Heart right ventricle (tissue), 16 donors: ENCODE measurements at regions not wholly inside any gene's neighbourhood (a gene's known extent, or its start where the extent isn't known, plus 50 kb on each side); places are given as distances from the start of the nearest gene placed in this dataset.

Source experiments
- ATAC-seq, 8 donors: fragments of 200-7000 bp; cut with Tn5 transposase; one replicate each; pipeline ENCODE4 v1.9.1; 2020; ENCODE audit warnings: mild to moderate bottlenecking in 8 of 8, moderate library complexity in 8 of 8, moderate number of reproducible peaks in 1 of 8
- DNase-seq, 2 donors: peaks; one replicate each; pipeline ENCODE4 v3.0.0-alpha.2; 2020
- H3K27ac ChIP-seq, 10 donors: fragments of 200-600 bp; sonication (generic) in 2 of 10; one replicate each; pipeline versions ENCODE4 v1.5.0 to v1.8.0; 2020 to 2022; ENCODE audit warnings: mild to moderate bottlenecking in 3 of 10
- H3K27me3 ChIP-seq, 7 donors: fragments of 200-600 bp; one replicate each; pipeline ENCODE4 v1.8.0; 2021 to 2022; ENCODE audit warnings: mild to moderate bottlenecking in 2 of 7
- H3K36me3 ChIP-seq, 9 donors: fragments of 200-600 bp; sonication (generic) in 1 of 9; one replicate each; pipeline versions ENCODE4 v1.5.0 to v1.8.0; 2020 to 2022; ENCODE audit warnings: mild to moderate bottlenecking in 2 of 9
- H3K4me1 ChIP-seq, 9 donors: fragments of 200-600 bp; sonication (generic) in 1 of 9; one replicate each; pipeline versions ENCODE4 v1.5.0 to v1.8.0; 2020 to 2022; ENCODE audit warnings: mild to moderate bottlenecking in 4 of 9
- H3K4me3 ChIP-seq, 10 donors: fragments of 200-600 bp; sonication (generic) in 2 of 10; one replicate each; pipeline versions ENCODE4 v1.5.0 to v1.8.0; 2020 to 2022; ENCODE audit warnings: mild to moderate bottlenecking in 7 of 10, moderate library complexity in 2 of 10
- H3K9me3 ChIP-seq, 11 donors: fragments of 200-600 bp in 10 of 11; sonication (generic) in 2 of 11; one replicate each; pipeline versions ENCODE4 v1.5.0 to v1.8.0; 2013 to 2022; ENCODE audit warnings: mild to moderate bottlenecking in 2 of 11, control low read depth in 1 of 11, moderate library complexity in 1 of 11
- WGBS, 2 donors: extraction: QIAGEN DNeasy Blood & Tissue Kit; methylation state at CpG; one replicate each; pipeline ENCODE4 v1.1.7; 2013; ENCODE audit warnings: inconsistent platforms in 1 of 2; 5-methylcytosine and 5-hydroxymethylcytosine counted together
- intact Hi-C, 10 donors: fragments of 100-400 bp; cut with DNase I; formaldehyde crosslinking; loops; one replicate each; pipeline versions ENCODE4 v1.11.1 to v1.14.2; 2022
- TF ChIP-seq, protein P1 (sequence below), 9 donors: fragments of 200-600 bp; sonication (generic) in 2 of 9; IDR thresholded peaks; one replicate each; pipeline versions ENCODE4 v1.5.0 to v1.8.0; 2021 to 2022; ENCODE audit warnings: antibody characterized with exemption in 9 of 9, mild to moderate bottlenecking in 5 of 9, moderate library complexity in 1 of 9
- donor health status: Arrhythmogenic right ventricular cardiomyopathy.
- donor health status: ischemic (EF 13 %, LVEDD 7.1; RV severe dilation, severe dysfunction).
- donor health status: healthy with polysubstance abuse.
- donor health status: DM: no; HTN: yes; CAD: no.
- donor health status: DM: no; HTN: no; CAD: no.
- donor health status: ischemic (EF 25% LVEDD 6.9; RV normal size, moderate dysfunction).
- donor health status: ischemic (EF 25% LVEDD 5.7; RV mildly dilated, moderate dysfunction).
- donor health status: healthy.
- donor health status: DM: yes; HTN: yes; CAD: no.
- donor health status: Ischemic cardiomyopathy.
- donor health status: ischemic (EF 35%, LVEDD 5.7; RV mildly dilated, moderate dysfunction).
- donor health status: nonischemic (EF 11% LVEDD 7.7; RV severe dilation, severe dysfunction).
- donor health status: DM: yes; HTN: yes; CAD: no.
- donor health status: PGD.
- donor health status: ischemic (EF 29% LVEDD 5.4; RV normal size, mild dysfunction).
- donor health status: nonischemic (EF 23%, LVEDD 6.1; RV moderate dilation, normal function).

DNA sequence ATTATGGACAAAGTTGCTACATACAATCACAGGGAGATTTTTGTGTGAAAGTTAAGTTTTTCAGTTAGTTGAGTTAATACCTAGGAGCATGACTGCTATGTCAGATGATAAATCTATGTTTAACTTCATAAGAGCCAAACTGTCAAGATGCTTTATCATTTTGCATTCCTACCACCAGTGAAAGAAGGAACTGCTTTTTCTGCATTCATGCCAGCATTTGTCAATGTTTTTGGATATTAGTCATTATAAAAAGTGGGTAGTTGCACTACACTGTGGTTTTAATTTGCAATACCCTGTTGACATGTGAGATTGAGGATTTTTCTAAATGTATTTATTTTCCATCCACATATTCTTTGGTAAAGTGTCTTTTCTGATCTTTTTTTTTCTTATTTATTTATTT, 434.0 kb upstream of the MON1B start:
- Histone ChIP-seq H3K4me3 (no peak overlapping the region), H3K9me3 (peaks cover 0 to 27% (median 3%) of the 10 kb centered on the region in 11 donors), H3K27me3 (no peaks in the 10 kb centered on the region), H3K36me3 (no peaks in the 10 kb centered on the region), H3K27ac (no peak overlapping the region), H3K4me1 (no peaks in the 10 kb centered on the region)
- intact Hi-C loops: no loop called here
- TF ChIP-seq, protein P1, sequence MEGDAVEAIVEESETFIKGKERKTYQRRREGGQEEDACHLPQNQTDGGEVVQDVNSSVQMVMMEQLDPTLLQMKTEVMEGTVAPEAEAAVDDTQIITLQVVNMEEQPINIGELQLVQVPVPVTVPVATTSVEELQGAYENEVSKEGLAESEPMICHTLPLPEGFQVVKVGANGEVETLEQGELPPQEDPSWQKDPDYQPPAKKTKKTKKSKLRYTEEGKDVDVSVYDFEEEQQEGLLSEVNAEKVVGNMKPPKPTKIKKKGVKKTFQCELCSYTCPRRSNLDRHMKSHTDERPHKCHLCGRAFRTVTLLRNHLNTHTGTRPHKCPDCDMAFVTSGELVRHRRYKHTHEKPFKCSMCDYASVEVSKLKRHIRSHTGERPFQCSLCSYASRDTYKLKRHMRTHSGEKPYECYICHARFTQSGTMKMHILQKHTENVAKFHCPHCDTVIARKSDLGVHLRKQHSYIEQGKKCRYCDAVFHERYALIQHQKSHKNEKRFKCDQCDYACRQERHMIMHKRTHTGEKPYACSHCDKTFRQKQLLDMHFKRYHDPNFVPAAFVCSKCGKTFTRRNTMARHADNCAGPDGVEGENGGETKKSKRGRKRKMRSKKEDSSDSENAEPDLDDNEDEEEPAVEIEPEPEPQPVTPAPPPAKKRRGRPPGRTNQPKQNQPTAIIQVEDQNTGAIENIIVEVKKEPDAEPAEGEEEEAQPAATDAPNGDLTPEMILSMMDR (IDR thresholded peaks at IDR 0.05): no peak
- DNase-seq (no peak), ATAC-seq (no peak)

DNA sequence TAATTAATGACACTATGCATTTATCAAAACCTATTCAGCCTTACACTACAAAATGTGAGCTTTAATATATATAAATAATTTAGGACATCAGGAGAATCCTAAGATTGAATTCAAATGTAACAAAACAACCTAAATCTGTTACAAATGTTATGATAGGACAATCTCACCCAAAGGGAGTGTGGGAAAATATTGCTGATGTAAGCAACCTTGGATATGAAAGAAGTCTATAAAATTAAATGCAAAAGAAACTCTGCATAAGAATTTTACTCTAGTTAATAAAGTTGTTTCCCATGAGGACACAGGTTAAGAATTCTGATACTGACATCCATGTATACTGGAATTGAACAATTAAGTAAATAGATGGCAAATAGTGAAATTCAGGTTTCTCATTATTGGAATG, 424.5 kb upstream of the MON1B start:
- Histone ChIP-seq H3K4me1 (no peaks in the 10 kb centered on the region), H3K27me3 (no peaks in the 10 kb centered on the region), H3K4me3 (no peak overlapping the region), H3K27ac (no peak overlapping the region), H3K9me3 (peaks cover 0 to 42% (median 12%) of the 10 kb centered on the region in 11 donors), H3K36me3 (no peaks in the 10 kb centered on the region)
- TF ChIP-seq, protein P1 (IDR thresholded peaks at IDR 0.05): no peak
- DNase-seq (no peak), ATAC-seq (no peak)
- intact Hi-C loops: no loop called here

DNA sequence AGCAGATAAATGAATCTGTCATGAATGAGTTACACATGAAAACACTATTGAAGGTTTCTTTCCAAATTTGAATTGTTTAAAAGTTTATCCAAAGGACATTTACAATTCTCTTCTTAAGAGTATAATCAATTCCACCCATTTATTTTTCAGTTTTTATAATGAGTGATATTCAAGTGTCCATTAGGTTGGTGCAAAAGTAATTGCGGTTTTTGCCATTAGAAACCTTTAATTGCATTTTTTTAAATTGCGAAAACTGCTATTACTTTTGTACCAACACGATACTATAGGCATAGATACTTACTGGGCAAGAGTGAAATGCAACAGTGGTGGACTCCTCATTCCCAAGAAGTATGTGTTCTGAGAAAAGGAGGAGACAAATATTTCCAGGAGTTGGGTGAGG, 422.7 kb upstream of the MON1B start:
- TF ChIP-seq, protein P1 (IDR thresholded peaks at IDR 0.05): no peak
- DNase-seq (no peak), ATAC-seq (no peak)
- no peak overlapping the region for H3K27ac ChIP-seq
- H3K27me3 ChIP-seq: no peaks in the 10 kb centered on the region
- intact Hi-C loops: no loop called here
- no peaks in the 10 kb centered on the region for H3K36me3 ChIP-seq
- peaks cover 0 to 26% (median 5%) of the 10 kb centered on the region in 11 donors for H3K9me3 ChIP-seq
- WGBS, 2 donors: 87 to 90% methylated on average over 3 of the region's 3 CpGs
- H3K4me1 ChIP-seq: no peaks in the 10 kb centered on the region
- H3K4me3 ChIP-seq: no peak overlapping the region

DNA sequence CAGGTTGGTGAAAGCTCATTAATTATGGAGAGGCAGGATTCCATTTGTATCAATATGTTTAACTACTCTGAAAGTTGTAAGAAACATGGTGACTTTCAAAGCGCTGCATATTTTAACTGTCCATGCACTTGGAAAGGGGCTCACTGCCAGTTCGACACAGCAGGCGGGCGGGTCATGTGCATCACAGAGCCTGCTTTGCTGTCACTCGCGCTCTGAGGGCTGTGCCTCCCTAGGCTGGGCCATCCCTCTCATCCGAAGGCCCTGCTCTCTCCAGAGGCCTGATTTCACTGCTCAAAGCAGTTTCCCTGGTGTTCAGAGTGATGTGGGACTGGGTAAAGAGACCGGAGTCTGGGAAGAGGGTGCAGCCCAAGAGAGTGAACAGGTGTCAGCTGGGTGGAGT, 422.0 kb upstream of the MON1B start:
- H3K27me3 ChIP-seq: no peaks in the 10 kb centered on the region
- H3K36me3 ChIP-seq: no peaks in the 10 kb centered on the region
- ATAC-seq (no peak), DNase-seq (no peak)
- no peaks in the 10 kb centered on the region for H3K4me1 ChIP-seq
- TF ChIP-seq, protein P1 (IDR thresholded peaks at IDR 0.05): no peak
- no peak overlapping the region for H3K4me3 ChIP-seq
- intact Hi-C loops: no loop called here
- peaks cover 0 to 20% (median 0%) of the 10 kb centered on the region in 11 donors for H3K9me3 ChIP-seq
- no peak overlapping the region for H3K27ac ChIP-seq
- WGBS, 2 donors: 82 to 85% methylated on average over 8 of the region's 8 CpGs

DNA sequence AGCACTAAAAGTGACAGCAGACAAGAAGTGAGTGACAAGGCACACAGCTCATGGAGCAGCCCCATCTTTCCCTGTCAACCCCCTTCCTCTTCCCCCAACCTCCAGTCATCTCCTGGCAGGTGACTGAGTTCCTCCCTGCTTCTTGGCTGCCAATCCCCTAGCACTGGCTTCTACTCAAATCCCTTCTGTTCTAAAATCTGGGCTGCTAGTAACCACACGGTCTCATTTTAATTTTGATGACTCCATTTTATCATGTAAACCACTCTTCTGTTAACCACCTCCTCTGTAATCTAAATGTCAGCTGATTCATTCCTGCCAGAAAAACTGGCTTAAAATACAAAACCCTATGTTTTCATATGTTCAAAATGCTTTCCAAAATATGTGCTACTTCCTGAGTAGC, 419.8 kb upstream of the MON1B start:
- Histone ChIP-seq H3K9me3 (peaks cover 0 to 10% (median 0%) of the 10 kb centered on the region in 11 donors), H3K4me1 (no peaks in the 10 kb centered on the region), H3K36me3 (no peaks in the 10 kb centered on the region), H3K4me3 (no peak overlapping the region), H3K27me3 (no peaks in the 10 kb centered on the region), H3K27ac (no peak overlapping the region)
- DNase-seq: no peak
- ATAC-seq: no peak
- WGBS, 2 donors: 61 to 70% methylated on average over 1 of the region's 1 CpG
- TF ChIP-seq, protein P1 (IDR thresholded peaks at IDR 0.05): no peak
- intact Hi-C loops: no loop called here
